HG02798 (cell line): ENCODE measurements at regions not wholly inside any gene's neighbourhood (a gene's known extent, or its start where the extent isn't known, plus 50 kb on each side); places are given as distances from the start of the nearest gene placed in this dataset.

Experiments
- ATAC-seq: cut with Tn5 transposase; IDR thresholded peaks from one replicate; pipeline ENCODE4 v1.9.1; 2021; ENCODE audit warnings: mild to moderate bottlenecking; ENCODE audit not compliant: unreplicated experiment, poor library complexity

DNA sequence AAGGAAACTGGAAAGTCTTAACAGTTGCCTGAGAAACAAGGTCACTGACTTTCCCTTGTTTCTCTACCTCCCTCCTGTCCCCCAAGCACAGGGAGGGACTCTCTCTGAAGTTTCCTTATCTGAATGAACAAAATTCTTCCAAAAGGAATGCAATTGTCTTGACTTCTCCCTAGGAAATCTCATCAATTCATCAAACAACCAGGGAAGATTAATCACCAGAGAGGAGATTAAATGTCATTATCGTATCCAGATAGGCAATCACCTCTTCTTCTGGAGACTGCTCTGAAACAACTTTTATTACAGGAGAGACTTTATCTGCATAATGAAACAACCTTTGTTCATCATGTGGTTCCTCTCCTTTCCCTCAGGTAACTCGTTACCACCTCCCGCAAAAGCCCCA is 431.4 kb downstream of the SLC16A7 start:
- ATAC-seq: no peak

DNA sequence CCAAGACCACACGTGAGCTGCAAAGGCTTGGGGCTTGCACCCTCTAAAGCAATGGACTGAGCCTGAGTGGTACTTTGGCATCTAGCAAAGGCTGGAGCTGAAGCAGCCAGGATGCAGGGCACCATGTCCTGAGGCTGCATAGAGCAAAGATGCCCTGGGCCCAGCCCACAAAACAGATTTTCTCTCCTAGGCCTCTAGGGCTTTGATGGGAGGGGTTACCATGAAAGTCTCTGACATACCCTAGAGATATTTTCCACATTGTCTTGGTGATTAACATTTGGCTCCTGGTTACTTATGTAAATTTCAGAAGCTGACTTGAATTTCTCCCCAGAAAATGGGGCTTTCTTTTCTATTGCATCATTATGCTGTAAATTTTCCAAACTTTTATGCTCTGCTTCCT is 438.3 kb downstream of the SLC16A7 start:
- ATAC-seq: no peak

DNA sequence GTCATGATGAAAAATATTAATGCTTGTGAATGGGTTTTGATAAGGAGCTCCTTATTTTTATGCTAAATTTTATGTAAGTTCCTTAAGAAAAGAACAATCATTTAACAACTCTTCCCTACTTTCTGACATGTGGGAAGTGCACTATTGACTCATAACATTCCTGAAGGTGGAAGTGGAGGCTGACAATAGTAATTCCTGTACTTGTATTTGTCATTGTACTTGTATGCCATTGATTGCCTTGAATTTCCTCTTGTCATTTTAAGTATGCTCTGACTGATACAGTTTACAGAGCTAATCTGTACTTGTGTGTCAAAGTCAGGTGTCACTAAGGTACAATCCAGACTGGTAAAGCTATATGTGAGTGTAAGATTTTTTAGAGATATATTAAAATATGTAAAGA is 440.0 kb downstream of the SLC16A7 start:
- ATAC-seq: no peak

DNA sequence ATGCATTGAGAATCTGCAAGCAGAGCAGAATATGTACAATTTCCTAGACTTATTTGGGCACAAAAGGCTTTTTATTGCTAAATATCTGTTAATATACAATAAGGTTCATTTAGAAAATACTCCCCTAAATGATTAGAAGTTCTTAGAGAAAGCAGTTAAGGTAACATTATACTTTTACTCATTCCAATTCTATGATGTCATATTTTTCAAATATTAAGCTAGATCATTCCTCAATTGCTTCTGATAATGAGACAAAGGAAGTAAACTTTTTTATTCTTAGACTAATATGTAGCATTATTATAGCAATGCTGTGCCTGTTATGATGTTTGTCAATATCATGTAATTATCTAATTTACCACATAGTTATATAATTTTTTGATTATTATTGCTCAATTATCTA is 447.0 kb downstream of the SLC16A7 start:
- no peak for ATAC-seq

DNA sequence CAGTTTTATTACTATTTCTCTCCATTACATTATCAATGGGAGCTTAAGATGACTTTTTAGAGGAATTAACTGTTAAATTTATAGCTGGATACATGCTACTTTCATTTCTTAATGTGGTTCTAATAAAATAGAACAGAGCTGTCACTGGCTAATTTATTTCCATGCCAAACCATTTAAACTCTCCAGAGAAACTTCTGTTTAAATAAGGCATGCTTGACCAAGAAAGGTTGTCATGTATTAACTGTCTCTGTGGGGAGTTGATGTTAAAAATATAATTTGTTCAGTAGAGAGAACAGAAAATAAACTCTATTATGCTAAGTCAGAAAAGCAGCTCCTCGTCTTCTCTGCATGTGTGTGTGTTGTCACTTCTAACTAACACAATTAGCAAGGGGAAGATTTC is 447.4 kb downstream of the SLC16A7 start:
- ATAC-seq: no peak

DNA sequence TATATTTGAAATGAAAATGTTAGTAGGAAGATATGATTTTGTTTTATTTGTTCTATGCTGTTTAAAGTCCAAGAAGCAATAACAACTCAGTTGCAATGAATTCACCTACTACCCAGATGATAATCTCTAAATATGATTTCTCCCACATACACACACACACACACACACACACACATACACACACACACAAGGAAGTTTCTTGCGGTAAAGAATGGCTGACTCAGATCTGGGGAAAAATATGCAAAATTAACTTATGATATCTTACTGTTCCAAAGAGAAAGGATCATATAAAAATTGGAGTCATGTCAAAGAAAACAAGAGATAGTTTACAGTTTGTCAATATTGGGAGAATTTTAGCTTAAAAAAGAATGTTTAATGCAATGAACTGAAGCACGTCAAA is 456.7 kb downstream of the SLC16A7 start:
- ATAC-seq: no peak

DNA sequence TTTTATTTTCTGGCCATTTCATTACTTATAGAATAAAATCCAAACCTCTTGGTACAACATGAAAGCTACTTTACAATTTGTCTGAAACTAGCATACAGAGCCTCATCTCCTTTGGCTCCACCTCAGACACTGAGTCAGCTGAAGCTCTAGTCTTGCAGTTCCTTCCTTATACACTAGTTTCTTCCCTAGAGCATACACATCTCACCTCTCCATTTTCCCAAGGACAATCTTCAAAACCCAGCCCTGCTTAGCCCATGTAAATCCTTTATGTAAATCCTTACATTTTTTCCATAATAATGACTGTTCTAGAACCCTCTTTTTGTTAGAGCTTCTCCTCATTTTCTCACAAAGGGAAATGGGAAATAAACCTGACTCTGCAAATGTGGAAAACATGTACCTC is 463.4 kb downstream of the SLC16A7 start:
- ATAC-seq: no peak

DNA sequence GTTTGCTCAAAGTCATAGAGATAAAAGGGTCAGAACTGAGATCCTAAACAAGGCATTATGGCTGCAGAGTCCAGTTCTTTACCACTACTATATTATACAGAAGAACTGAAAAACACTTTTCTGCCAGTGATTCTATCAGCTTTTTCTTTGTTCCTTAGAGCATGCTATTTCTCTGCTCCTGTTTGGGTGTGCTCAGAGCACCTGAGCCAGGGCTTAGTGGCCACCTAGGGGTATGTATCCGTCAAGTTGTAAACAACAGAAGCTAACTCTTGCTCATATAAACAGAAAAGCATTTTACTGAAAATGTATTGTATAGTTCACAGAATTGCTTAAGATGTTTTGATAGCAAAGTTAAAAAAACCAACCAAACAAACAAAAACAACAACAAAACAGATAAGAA is 470.8 kb downstream of the SLC16A7 start:
- no peak for ATAC-seq

DNA sequence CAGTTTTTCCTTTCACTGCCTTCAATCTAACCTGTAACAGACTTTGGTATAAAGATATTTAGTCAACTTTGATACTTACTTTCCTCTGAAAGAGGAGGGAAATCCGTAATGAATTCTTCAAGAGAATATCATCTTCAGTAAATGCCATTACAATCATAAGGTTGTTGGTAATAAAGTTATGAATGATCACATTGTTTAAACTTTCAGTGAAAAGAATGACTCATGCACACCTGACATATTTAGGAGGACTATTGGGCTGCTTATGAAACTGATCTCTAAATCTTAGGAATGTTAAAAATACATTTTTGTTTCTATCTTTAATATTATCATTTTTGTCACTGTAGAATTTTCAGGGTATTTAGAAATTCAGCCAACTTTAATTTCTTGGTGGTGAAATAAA is 474.7 kb downstream of the SLC16A7 start:
- no peak for ATAC-seq

DNA sequence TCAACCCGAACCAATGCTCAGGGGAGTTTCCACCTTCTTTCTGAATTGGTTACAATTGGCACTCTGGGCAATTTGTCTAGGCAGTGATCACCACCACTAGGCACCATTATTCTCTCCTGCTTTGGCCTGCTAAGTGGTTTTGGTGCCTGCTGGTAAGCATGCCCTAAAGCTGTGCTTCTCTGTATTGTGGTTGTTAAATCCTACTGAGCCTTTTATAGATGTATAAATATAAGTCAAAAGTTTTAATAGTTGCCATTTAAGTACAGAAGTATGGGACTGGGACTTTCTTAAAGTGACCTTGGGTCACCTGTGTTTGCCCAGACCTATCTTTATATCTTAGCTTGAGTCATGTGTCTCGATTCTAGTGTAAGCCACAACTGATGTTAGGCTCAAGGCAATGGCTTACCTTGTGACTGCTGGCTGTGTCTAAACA is 475.9 kb downstream of the SLC16A7 start:
- no peak for ATAC-seq

DNA sequence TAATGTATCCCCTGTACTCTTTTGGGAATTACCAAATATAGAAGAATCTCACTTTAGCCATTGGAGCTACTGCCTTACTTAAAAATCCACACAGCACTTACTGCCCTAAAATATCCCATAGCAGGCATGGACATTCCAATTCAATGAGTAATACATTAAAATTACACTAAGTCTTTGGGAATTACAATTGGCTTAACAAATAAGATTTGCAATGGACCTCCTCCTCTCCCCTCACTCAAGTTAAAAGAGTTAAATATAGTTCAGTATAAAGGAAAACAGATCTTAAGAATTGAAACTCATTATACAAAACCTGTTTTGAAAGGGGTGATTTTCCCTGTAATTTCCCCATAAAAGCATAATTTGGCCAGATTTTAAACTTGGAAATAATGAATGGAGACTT is 477.1 kb downstream of the SLC16A7 start:
- ATAC-seq: no peak

DNA sequence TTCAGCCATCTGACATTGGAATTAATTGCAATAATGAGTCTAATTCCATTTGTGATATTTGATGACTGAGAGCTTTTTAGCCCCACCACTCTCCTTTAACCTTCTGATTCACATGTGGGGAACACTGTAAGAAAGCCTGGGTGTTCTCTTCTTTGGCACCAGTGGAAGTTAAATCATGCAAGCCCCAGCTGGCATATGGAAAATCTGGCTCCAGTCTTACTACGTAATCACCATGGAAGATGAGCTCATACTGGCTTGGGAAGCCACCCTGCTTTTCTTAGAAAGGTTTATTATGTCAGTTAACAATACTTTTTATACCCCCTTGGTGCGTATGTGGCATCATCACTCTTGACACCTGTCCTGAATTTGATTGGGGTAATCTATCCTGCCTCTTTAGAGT is 479.3 kb downstream of the SLC16A7 start:
- ATAC-seq: no peak

DNA sequence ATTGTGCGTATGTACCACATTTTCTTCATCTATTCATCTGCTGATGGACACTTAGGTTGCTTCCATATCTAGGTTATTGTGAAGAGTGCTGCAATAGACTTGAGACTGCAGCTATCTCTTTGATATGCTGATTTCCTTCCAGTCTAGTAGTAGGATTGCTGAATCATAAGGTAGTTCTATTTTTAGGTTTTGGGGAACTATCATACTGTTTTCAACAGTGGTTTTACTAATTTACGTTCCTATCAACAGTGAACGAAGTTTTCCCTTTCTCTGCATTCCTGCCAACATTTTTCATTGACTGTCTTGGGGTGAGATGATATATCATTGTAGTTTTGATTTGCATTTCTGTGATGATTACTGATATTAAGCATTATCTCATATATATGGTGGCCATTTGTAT is 482.2 kb downstream of the SLC16A7 start:
- no peak for ATAC-seq

DNA sequence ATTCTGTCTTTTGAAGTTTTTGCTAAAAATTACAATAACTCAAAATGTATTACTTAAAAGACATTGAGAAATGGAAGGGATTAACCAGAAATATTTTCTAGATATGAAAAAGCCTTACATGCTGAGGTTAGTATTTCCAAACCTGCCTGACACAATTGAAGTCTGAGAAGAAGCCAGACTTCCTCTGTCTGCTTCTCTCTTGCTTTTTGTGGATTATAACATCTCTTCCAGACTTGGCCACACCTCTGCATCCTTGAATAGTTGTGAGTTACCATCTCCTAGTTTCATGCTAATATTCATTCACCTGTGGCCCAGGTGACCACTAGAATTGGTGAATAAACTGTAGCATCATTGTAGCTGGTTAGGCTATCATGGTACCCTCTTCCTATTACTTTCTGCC is 497.6 kb downstream of the SLC16A7 start:
- ATAC-seq: no peak

DNA sequence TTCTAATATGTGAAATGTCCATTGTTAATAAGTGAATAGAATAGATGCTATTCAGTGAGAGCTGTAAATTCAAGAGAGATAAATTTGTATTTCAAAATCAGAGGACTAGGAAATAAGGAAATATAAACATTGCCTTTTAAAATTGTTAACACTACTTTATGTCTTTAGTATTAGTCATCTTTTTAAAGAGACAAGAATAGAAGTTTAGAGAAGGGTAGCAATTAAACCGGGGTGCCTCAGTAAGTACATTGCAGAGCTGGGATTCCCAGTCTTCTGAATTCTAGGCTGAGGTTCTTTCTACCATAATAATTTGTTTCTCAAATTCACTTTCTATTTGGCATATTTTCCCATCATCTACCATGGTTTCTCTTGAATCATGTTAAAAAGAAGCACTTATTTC is 498.6 kb downstream of the SLC16A7 start:
- ATAC-seq: no peak

DNA sequence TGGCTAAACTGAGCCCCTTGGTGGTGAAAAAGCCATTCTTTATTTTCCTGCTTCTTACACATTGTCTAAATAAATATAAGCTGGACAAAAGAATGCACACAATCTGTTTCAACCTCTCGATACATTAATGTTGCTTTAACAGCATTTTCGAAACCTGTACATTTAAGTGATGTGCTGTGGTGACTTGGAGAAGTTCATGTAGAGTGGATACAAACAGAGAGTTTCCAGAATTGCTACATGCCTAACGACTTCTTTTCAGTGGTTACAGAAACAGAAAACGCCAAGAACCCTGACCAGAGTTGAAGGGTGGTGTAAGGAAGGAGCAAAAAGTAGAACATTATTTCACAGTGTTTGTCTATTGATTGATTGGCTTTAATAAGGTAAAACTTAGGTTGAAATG is 500.9 kb downstream of the SLC16A7 start:
- no peak for ATAC-seq

DNA sequence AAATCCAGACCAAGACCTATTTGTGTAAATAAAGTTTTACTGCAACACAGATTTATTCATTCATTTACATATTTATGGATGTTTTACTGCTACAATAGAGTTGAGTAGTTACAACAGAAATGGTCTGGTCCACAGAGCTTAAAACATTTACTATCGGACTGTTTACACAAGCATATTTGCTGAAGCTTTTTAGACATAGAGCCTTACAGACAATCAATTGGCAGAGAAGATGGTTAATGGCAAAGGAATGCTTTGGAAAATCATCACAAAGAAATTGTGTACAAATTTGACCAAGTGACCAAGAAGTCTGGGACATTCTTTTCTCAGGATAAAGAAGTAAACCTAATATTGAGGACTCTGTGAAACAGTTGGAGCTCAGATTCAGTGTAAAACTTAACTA is 504.3 kb downstream of the SLC16A7 start:
- no peak for ATAC-seq

DNA sequence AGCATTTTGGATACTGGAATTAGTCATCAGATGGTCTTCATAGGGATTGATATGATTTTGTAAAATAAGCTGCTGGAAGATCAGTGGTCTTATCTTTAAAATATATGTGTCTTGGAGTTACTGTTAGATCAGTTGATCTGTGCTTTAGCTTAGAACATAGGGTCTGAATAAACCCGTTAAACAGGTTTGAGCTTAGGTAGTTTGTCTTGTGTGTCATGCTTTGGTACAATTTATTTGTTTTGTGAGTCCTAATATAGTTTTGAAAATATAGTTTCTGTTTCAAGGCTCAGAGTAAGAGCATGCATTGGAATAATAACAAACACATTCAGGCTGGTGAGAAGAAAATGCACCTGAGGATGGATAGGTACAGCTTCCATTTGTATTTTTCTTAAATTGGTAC is 505.0 kb downstream of the SLC16A7 start:
- ATAC-seq: no peak

DNA sequence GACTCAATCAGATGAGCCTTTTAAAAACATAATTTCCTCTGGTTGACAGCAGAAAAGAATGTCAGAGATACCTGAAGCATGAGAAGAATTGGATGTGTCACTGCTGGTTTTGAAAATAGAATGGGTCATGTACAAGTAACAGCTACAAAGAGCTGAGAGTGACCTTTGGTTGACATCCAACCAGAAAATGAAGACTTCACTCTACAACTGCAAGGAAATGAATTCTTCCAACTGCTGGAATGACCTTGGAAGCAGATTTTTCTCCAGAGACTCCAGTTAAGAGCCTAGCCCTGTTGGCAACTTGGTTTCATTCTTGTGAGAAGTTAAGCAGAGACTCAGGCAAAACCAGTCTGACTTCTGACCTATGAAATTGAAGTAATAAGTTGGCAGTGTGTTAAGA is 505.9 kb downstream of the SLC16A7 start:
- ATAC-seq: no peak

DNA sequence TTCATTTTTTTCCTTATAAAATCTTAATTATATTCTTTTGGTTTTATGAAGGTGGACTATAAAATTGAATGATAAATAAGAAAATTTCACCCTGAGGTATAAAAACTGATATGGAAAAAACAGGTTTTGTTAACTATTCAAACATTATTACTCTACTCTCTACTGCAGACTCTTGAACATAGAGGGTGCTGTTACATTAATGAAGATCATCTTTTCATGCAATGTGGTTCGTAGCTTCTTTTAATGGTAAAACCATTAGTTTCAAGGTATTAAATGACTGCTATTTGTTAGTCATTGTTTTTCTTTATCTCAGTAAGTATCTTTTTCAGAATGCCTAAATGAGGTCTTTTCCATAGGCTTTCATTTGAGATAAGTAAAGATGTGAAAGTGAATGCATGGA is 510.4 kb downstream of the SLC16A7 start:
- ATAC-seq: no peak

DNA sequence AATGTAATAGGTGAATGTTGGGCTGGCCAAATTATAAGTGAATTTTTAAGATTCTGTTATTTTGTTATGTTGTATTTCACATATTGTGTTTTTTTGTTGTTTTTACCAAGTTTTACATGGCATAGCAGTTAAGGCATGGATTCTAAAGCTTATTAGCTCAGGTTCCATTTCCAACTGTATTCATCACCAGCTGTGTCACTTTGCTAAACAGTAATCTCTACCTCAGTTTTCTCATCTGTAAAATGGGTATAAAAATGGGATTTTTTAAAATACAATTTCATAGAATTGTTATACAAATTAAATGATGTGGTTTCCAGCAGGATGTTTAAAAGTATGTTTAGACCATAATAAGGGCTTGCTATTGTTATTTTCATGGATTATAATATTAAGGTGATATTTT is 512.2 kb downstream of the SLC16A7 start:
- ATAC-seq: no peak

DNA sequence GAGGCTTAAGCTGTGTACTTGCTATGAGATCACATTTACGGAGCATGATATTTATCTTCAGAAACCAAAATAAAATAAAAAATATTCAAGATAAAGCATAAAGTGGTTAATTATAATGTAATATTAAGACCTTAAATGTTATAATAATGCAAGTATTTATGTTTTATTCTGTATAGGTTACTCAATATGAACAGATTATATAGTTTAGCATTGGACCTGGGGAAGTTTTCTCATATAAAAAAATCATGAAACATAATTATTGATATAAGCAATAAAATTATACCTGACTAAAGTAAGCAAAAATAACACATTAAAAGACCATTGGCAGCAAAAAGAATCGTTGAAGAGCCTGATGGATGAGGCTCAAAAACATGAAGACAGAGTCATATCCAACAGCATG is 516.2 kb downstream of the SLC16A7 start:
- no peak for ATAC-seq

DNA sequence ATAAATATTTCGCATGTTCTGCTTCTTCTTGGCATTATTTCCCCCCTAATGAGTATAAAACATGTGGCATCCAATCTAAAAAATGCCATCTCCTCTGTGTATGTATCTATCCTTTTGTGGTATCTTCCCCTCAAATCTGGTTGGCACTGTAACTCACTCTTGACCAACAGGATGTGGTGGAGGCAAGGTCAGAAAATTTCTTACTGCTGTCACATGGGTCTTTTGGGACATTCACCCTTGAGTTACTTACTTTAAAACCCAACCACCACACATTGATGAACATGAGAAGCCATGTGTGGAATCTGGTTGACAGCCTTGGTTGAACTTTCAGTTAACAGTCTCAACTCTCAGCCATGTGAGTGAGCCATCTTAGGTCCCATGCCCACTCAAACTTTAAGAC is 516.9 kb downstream of the SLC16A7 start:
- ATAC-seq: no peak
